Stimulated activated CD4-positive, alpha-beta T cell treated with anti-CD3 and anti-CD28 coated beads, Interleukin-1b, Interleukin-23, amount 100 ng/mL, for 4 hours (primary cell): ENCODE measurements at regions not wholly inside any gene's neighbourhood (a gene's known extent, or its start where the extent isn't known, plus 50 kb on each side); places are given as distances from the start of the nearest gene placed in this dataset.
"Not testable (repeated sequence)": the region's sequence is repeated elsewhere in the genome, so short reads cannot be mapped to it uniquely, and the experiment has no call there.

ENCODE experiments used
- DNase-seq, 2 donors: peaks; one replicate each; pipeline ENCODE4 v3.0.0-alpha.2; 2020; ENCODE audit warnings: low read depth in 2 of 2

GRCh38 chr12:28771968-28772367, 377.1 kb upstream of the FAR2 start:
- no peak for DNase-seq

GRCh38 chr12:28775556-28775955, 373.5 kb upstream of the FAR2 start:
- no peak for DNase-seq

DNA sequence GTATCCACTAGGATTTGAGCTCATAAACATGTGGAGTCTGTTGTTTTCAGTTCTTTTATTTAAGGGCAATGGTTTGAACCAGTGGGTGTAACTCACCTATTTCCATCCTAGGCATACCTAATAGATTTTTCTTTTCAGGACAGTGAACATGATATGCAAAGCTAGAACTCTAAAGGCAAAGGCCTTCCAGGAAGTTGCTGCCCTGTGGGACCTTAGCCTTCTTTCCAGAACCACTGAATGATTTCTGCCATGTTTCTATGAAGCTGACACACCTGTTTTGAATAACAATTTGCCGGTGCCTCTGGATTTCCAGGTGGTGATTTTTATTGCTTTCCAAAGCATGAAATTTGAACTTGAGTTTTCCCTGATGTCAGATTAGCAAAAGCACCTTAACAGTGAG, 372.9 kb upstream of the FAR2 start:
- no peak for DNase-seq

- DNase-seq, result no peak
Observed at GRCh38 chr12:28776913-28777422, 372.1 kb upstream of the FAR2 start.

DNA sequence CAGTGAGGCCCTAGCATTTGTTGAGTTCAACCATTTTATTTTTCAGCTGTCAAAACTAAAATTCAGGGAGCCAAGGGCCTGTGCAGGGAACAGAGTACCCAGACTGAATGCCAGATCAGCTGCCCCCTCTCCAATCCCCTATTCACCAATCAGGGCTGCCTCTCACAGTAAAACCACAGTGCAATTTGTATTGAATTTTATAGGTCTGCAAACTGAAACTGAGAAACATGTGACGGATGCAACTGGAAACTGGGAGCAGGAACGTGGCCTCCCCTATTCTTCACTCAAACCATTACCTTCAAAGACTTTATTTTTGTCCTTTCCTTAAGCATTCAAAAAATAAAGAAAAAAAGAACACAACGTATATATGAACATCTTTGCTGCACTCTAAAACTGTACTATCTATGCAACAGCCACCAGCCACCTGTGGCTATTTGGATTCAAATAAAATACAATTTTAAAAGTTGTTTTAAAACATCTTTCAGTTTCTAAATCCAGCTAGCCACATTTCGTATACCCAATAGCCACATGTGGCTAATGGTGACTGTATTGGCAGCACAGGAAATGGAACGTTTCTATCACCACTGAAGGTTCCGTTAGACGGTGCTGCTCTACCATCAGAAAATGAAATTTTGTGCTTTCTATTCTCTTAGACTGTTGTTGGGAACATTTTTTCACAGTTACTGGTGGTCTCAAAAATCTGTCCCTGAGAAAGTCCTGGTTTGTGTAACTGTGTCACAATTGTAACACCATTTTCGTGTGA, 371.3 kb upstream of the FAR2 start:
- DNase-seq, result no peak

DNA sequence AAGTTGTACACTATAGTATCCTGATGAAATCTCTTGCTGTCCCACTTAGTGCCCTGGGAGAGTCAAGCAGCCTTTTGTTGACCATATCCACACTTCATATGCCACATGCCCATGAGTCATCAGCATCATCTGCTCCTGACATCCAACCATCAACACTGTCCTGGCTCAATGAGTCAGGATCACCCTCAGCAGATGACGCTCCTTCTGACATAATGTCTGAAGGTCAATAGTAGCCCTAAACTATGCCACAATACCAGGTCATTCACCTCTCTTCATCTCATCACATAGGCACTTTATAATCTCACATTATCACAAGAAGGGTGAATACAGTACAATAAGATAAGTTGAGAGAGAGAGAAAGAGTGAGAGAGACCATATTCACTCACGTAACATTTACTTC, 369.0 kb upstream of the FAR2 start:
- no peak for DNase-seq

DNA sequence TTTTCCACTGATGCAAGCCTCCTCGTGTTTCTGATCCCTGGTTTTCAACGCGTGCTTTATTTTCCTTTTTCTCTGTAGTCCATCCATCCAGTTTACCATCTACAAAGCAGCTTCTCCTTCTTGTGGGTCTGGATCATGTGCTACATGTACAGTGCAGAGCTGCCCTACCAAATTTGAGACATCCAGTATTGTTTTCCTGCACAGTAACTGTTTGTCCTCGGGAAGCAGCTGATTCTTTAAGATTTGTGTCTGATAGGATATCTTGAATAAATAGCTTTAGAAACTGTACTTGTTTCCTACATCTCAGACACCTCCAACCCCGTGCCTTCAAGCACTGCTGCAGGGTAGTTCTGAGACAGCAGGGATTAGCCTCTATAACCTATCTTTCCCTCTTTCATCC, 368.1 kb upstream of the FAR2 start:
- no peak for DNase-seq

DNA sequence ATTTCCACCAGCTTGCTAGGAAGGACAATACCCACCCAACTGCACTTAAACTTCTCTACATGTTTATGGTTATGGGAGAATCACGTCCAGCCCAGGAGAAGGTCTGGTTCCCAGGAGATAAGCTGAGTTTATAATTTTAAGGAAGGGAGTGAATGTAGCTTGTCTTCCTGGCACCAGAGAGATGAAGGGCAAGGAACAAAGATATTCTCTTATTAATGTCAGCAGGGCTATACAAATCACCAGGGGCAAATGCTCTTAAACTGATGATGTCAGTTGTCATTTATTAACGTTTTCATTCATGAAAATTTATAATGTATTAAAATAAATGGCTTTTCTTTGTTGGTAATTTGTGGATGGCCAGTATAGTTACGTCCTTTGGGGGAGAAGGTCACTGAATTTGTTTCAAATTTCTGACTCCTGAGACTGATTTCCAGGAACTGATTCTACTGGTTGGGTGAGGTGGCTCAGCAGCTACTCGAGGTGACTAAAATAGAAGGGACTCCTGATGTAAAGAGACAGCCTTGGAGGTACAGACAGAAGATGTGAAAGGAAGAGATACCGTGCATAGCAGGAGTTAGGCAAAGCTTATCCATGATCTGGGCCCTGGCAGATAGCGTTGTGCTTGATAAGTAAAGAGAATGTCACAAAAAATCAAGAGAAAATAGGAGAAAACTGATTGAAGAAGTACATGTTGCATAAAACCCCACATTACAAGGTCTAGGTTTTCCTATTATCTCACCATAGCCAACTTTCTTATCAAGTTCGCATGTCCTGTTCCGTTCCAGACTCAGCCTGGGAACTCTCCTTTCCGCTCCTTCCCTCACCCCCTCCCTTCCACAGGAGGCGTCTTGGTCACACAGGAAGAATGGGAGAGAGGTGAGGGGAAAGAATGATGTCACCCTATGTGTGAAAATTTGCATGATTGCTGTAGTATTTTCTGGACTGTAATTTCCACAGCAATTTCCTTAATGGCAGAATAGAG, 367.1 kb upstream of the FAR2 start:
- no peak for DNase-seq

GRCh38 chr12:28782812-28783211, 366.3 kb upstream of the FAR2 start:
- DNase-seq, result no peak

DNA sequence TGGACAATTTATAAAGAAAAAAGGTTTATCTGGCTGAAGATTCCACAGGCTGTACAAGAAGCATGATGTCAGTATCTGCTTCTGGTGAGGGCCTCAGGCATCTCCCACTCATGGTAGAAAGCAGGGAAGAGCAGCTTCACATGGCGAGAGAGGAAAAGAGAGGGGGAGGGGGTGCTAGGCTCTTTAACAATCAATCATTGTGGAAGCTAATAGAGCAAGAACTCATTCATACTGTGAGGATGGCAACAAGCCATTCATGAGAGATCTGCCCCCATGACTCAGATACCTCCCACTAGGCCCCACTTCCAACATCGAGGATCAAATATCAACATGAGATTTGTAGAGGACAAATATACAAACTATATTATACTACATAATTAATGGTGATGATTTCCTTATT, 361.9 kb upstream of the FAR2 start:
- DNase-seq, result no peak

GRCh38 chr12:28788256-28788655, 360.8 kb upstream of the FAR2 start:
- not testable (repeated sequence) for DNase-seq

DNA sequence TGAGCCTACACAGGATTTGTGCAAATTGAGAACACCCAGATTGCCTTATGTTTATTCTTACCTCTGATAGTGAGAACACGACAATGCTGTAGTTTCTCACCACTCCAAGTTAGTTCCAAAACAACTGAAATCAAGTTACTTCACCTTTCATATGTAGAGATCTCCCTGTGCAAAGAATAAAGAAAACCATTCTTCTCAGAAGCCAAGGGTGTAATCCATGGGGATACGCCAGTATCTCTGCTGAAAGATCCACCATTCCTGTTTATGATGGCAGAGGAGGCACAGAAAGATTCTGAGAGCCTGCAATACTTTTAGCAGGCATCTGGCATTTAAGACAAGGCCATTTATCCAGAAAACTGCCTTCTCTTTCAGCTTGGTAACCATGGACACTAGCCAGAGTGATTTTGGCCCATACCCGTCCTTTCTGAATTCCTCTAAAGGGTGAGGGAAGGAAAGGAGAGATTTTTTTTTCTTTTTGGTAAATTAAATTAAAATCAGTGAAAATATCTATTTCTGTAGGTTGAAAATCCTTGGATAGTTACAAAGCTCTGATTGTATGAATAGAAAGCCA, 355.4 kb upstream of the FAR2 start:
- no peak for DNase-seq

GRCh38 chr12:28794211-28794610, 354.9 kb upstream of the FAR2 start:
- no peak for DNase-seq

- DNase-seq, result no peak
Observed at GRCh38 chr12:28794786-28795185, 354.3 kb upstream of the FAR2 start.

- no peak for DNase-seq
Observed at GRCh38 chr12:28795311-28795710, 353.8 kb upstream of the FAR2 start.

- no peak for DNase-seq
Observed at GRCh38 chr12:28799348-28799747, 349.7 kb upstream of the FAR2 start.

DNA sequence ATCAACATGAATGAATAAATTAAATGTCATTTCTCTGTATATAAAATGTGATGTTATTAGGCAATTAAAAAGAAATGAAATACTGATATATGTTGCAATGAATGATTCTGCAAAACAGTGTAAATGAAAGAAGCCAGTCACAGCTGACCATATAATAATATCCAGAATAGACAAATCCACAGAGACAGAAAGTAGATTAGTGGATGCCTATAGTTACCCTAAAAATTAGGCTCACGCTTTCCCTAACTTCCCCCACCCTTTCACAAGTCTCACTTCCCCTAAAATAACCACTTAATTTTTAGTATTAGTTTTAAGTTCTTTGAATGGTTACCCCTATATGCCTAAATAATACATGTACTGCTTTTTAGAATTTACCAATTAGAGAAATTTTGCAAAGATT, 348.9 kb upstream of the FAR2 start:
- DNase-seq, result no peak

DNA sequence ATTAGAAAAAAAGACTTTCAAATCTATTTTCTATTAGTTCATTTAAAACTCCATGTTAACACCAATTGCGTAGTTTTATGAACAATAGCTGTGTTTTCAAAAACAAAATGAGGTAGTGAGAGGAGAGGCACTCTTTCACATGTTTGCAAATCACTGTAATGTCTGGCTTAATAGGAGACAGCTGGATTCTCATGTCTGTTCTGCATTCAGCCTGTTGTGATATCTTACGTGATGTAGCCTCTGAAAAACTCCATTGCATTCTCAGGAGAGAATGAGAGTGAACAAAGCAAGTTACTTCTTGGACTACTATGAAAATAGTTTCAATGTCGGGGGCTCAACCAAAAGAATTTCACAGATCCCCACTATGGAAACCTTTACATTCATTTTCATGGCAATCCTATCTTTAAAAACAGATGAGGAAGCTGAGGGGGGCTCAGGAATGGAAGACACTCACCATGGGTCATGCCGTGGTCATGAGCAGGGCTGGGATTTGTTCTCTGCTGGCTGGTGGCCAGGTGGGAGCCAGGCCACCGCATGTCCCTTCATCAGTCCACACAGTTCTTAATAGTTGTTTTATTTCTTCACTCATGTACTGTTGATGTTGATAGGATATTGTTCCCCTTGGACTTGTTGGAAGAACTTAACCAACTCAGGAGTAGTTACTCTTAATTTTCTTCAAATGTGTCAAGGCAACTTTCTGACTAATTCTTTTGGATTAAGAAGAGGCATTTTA, 346.2 kb upstream of the FAR2 start:
- no peak for DNase-seq

GRCh38 chr12:28807535-28807934, 341.5 kb upstream of the FAR2 start:
- DNase-seq, result no peak

- no peak for DNase-seq
Observed at GRCh38 chr12:28811457-28811856, 337.6 kb upstream of the FAR2 start.

- no peak for DNase-seq
Observed at GRCh38 chr12:28814246-28814645, 334.8 kb upstream of the FAR2 start.

DNA sequence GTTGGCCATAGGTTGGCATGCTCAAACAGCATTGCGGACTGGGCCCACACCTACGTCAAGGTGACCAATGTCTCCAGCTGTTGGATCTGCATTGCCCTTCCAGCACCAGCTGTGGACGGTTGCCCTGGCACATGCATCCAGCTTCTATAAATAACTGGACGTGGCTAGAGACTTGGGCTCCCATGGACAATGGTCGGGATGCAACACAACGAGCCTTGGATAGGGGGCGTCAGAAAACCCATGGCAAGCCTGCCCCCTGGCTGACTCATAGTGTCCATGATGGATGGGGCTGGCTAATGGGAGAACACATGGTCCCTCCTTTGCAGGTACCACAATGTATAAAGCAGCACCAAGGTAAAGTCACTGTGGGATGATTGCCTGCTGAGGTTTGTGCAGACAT, 331.6 kb upstream of the FAR2 start:
- DNase-seq, result no peak
